ENCODE measurements at regions not wholly inside any gene's neighbourhood (a gene's known extent, or its start where the extent isn't known, plus 50 kb on each side); places are given as distances from the start of the nearest gene placed in this dataset.

- DNase-seq (ENCODE audit: low spot score): no peak
- Histone ChIP-seq H3K4me3 (ENCODE audit: low read depth in 1 of 3, low read length in 3 of 3) (no peak overlapping the region), H3K27ac (ENCODE audit: low read depth in 1 of 2, low read length in 2 of 2) (no peak overlapping the region), H3K27me3 (ENCODE audit: control insufficient read depth in 4 of 4, insufficient read depth in 4 of 4, low read length in 3 of 4) (peaks cover 0 to 4% (median 0%) of the 10 kb centered on the region in 4 donors), H3K4me1 (ENCODE audit: control insufficient read depth in 4 of 4, insufficient read depth in 4 of 4, low read length in 3 of 4) (no peaks in the 10 kb centered on the region), H3K36me3 (ENCODE audit: control insufficient read depth in 4 of 4, insufficient read depth in 3 of 4, low read depth in 1 of 4, low read length in 3 of 4) (no peaks in the 10 kb centered on the region), H3K9ac (ENCODE audit: low read depth in 1 of 2, low read length in 2 of 2) (no peak overlapping the region), H3K9me3 (ENCODE audit: control insufficient read depth in 4 of 4, low read length in 3 of 4) (peaks cover 0 to 2% (median 0%) of the 10 kb centered on the region in 4 donors)
- WGBS: 81% methylated on average over 7 of the region's 7 CpGs
- no peak for TF ChIP-seq MAX (IDR thresholded peaks at IDR 0.05)
- TF ChIP-seq YY1 (IDR thresholded peaks at IDR 0.05): no peak
- TF ChIP-seq SP1 (IDR thresholded peaks at IDR 0.05): no peak
- no peak for TF ChIP-seq HNF4G (IDR thresholded peaks at IDR 0.05)
- TF ChIP-seq TAF1 (conservative IDR thresholded peaks at IDR 0.05): no peak
- no peak for TF ChIP-seq CTCF (IDR thresholded peaks at IDR 0.05; ENCODE audit: low read depth, low read length, missing input control)
- no peak for TF ChIP-seq GABPA (IDR thresholded peaks at IDR 0.05 in 1 of 2, conservative IDR thresholded peaks at IDR 0.05 in 1 of 2)
- TF ChIP-seq JUND (IDR thresholded peaks at IDR 0.05): no peak
- TF ChIP-seq EGR1 (IDR thresholded peaks at IDR 0.05; ENCODE audit: low read depth in 2 of 2): no peak
- TF ChIP-seq FOXA1 (IDR thresholded peaks at IDR 0.05): no peak
These were observed 467.5 kb downstream of the NTRK2 start for GRCh38 chr9:85136987-85137386.

- no peak overlapping the region for H3K27ac ChIP-seq (ENCODE audit: low read depth in 1 of 2, low read length in 2 of 2)
- DNase-seq (ENCODE audit: low spot score): no peak
- no peaks in the 10 kb centered on the region for H3K4me1 ChIP-seq (ENCODE audit: control insufficient read depth in 4 of 4, insufficient read depth in 4 of 4, low read length in 3 of 4)
- H3K4me3 ChIP-seq (ENCODE audit: low read depth in 1 of 3, low read length in 3 of 3): no peak overlapping the region
- H3K9ac ChIP-seq (ENCODE audit: low read depth in 1 of 2, low read length in 2 of 2): no peak overlapping the region
- H3K27me3 ChIP-seq (ENCODE audit: control insufficient read depth in 4 of 4, insufficient read depth in 4 of 4, low read length in 3 of 4): peaks cover 0 to 4% (median 0%) of the 10 kb centered on the region in 4 donors
- TF ChIP-seq MAX (IDR thresholded peaks at IDR 0.05) (no peak), HNF4G (IDR thresholded peaks at IDR 0.05) (no peak), ZBTB33 (IDR thresholded peaks at IDR 0.05) (no peak), CTCF (IDR thresholded peaks at IDR 0.05; ENCODE audit: low read depth, low read length, missing input control) (no peak), HNF4A (conservative IDR thresholded peaks at IDR 0.05) (no peak), RXRA (IDR thresholded peaks at IDR 0.05) (no peak), ATF3 (IDR thresholded peaks at IDR 0.05) (no peak)
- H3K9me3 ChIP-seq (ENCODE audit: control insufficient read depth in 4 of 4, low read length in 3 of 4): peaks cover 0 to 2% (median 0%) of the 10 kb centered on the region in 4 donors
- H3K36me3 ChIP-seq (ENCODE audit: control insufficient read depth in 4 of 4, insufficient read depth in 3 of 4, low read depth in 1 of 4, low read length in 3 of 4): no peaks in the 10 kb centered on the region
These were observed 467.0 kb downstream of the NTRK2 start for GRCh38 chr9:85136507-85136906.
